ENCODE measurements at regions not wholly inside any gene's neighbourhood (a gene's known extent, or its start where the extent isn't known, plus 50 kb on each side); places are given as distances from the start of the nearest gene placed in this dataset.

DNA sequence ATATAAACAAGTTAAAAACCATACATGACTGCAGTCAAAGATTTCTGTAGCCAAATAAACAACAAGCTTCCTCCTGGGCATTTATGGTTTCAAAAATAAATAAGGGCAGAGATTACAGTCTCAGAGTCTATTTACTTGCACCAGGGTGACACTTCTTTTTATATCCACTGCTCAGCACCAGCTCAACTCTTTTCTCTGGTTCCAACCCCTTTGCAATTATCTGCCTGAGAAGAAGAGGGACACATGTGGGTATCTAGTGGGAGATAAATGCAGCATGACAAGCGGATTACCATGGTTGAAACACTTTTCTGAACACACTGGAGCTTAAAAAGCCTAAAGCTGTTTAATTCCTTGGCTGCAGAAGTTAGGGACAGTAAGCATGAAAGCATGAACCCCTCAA lies 311.5 kb downstream of the CNTN3 start:
- TF ChIP-seq EP300 (IDR thresholded peaks at IDR 0.05) (no peak), POLR2A (IDR thresholded peaks at IDR 0.05) (no peak)
- Histone ChIP-seq H3K4me1 (no peaks in the 10 kb centered on the region), H3K4me3 (no peak overlapping the region), H3K9me3 (no peaks in the 10 kb centered on the region), H3K36me3 (no peaks in the 10 kb centered on the region), H3K27me3 (no peaks in the 10 kb centered on the region), H3K27ac (no peak overlapping the region)
- 59 to 70% methylated on average over 1 of the region's 1 CpG for WGBS, 2 donors
- no peak for DNase-seq (ENCODE audit: low spot score in 2 of 2)

DNA sequence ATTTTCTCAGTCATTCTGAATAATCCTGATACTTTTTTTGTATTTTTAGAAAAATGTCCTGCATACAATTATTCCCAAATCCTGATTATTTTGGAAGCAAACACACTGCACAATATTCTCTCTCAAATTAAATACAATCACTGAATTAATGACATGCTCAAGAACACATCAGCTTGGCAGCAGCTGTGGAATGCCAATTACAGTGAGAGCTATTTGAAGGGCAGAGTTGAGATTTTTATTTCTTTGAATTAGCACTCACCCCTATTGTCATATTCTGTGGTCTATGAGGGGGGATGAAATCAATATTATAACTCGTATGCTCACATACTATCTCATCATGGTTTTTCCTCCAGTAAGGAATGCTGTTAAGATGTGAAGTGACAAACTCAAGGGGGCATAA lies 312.2 kb downstream of the CNTN3 start:
- TF ChIP-seq POLR2A (IDR thresholded peaks at IDR 0.05): no peak
- TF ChIP-seq, protein P1, sequence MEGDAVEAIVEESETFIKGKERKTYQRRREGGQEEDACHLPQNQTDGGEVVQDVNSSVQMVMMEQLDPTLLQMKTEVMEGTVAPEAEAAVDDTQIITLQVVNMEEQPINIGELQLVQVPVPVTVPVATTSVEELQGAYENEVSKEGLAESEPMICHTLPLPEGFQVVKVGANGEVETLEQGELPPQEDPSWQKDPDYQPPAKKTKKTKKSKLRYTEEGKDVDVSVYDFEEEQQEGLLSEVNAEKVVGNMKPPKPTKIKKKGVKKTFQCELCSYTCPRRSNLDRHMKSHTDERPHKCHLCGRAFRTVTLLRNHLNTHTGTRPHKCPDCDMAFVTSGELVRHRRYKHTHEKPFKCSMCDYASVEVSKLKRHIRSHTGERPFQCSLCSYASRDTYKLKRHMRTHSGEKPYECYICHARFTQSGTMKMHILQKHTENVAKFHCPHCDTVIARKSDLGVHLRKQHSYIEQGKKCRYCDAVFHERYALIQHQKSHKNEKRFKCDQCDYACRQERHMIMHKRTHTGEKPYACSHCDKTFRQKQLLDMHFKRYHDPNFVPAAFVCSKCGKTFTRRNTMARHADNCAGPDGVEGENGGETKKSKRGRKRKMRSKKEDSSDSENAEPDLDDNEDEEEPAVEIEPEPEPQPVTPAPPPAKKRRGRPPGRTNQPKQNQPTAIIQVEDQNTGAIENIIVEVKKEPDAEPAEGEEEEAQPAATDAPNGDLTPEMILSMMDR (IDR thresholded peaks at IDR 0.05): no peak
- TF ChIP-seq EP300 (IDR thresholded peaks at IDR 0.05): no peak
- Histone ChIP-seq H3K4me1 (no peaks in the 10 kb centered on the region), H3K9me3 (no peaks in the 10 kb centered on the region), H3K27ac (no peak overlapping the region), H3K27me3 (no peaks in the 10 kb centered on the region), H3K36me3 (no peaks in the 10 kb centered on the region), H3K4me3 (no peak overlapping the region)
- WGBS, 2 donors: 22 to 46% methylated on average over 1 of the region's 1 CpG
- DNase-seq (ENCODE audit: low spot score in 2 of 2): no peak

DNA sequence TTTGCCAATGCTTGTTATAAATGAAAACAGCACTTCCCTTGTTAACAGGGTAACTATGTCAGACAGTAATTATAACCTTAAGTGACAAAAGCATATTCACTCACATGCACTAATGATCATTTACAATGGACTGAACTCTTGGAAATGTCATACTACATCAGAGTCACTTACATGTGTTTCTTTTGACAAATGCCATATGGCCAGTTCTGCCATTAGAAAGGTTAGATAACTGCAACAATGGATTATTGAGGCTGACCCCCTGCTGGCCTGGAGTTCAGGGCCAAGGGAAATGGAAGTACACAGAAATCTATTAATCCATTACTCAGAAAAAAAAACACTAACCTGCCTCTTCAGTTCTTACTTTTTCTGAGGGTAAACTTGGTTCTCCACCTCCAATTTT lies 313.4 kb downstream of the CNTN3 start:
- Histone ChIP-seq H3K27me3 (no peaks in the 10 kb centered on the region), H3K27ac (no peak overlapping the region), H3K36me3 (no peaks in the 10 kb centered on the region), H3K9me3 (no peaks in the 10 kb centered on the region), H3K4me1 (no peaks in the 10 kb centered on the region), H3K4me3 (no peak overlapping the region)
- DNase-seq (ENCODE audit: low spot score in 2 of 2): no peak
- TF ChIP-seq POLR2A (IDR thresholded peaks at IDR 0.05) (no peak), EP300 (IDR thresholded peaks at IDR 0.05) (no peak)
- TF ChIP-seq, protein P1 (IDR thresholded peaks at IDR 0.05): no peak

DNA sequence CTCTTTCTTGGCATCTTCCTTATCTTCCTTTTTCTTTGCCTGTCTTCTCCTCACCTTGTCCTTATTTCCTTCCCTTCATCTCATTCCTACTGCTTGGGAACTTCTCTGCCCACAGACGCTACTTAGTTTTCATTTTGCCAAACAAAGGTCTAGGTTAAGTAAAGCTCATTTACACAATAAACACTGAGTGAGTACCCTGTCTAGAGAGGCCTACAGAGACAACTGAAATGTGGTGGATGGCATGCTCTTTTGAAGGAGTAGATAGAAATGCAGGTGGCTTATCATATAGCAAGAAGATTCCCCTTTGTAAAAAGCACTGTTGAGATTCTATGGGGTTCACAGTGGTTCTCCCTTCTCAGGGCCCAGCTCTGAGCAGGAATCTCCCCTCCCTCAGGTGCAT lies 319.0 kb downstream of the CNTN3 start:
- Histone ChIP-seq H3K9me3 (no peaks in the 10 kb centered on the region), H3K4me1 (no peaks in the 10 kb centered on the region), H3K27ac (no peak overlapping the region), H3K27me3 (no peaks in the 10 kb centered on the region), H3K4me3 (no peak overlapping the region), H3K36me3 (no peaks in the 10 kb centered on the region)
- 71 to 72% methylated on average over 1 of the region's 1 CpG for WGBS, 2 donors
- TF ChIP-seq, protein P1 (IDR thresholded peaks at IDR 0.05): no peak
- no peak for TF ChIP-seq POLR2A (IDR thresholded peaks at IDR 0.05)
- no peak for DNase-seq (ENCODE audit: low spot score in 2 of 2)

DNA sequence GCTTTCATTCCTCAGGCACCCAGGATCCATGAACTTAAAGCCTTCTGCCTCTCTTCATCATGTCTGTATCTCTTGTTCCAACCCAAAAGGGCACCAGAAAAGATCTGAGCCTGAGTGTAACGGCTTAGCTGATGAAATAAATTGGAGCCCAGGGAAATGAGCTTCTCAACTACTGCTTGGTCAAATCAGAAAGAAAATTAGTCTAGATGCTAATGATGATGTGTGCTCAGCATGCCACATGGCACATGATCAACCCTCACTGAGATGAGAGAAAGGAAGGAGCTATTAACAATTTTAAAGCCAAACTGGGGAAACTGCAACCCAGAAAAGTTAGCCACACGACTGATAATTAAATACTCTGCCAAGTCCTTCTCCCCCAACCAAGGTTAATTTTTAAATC lies 325.7 kb downstream of the CNTN3 start:
- H3K27ac ChIP-seq: no peak overlapping the region
- WGBS, 2 donors: 57 to 64% methylated on average over 2 of the region's 2 CpGs
- no peak for TF ChIP-seq EP300 (IDR thresholded peaks at IDR 0.05)
- TF ChIP-seq, protein P1 (IDR thresholded peaks at IDR 0.05): no peak
- TF ChIP-seq POLR2A (IDR thresholded peaks at IDR 0.05): no peak

DNA sequence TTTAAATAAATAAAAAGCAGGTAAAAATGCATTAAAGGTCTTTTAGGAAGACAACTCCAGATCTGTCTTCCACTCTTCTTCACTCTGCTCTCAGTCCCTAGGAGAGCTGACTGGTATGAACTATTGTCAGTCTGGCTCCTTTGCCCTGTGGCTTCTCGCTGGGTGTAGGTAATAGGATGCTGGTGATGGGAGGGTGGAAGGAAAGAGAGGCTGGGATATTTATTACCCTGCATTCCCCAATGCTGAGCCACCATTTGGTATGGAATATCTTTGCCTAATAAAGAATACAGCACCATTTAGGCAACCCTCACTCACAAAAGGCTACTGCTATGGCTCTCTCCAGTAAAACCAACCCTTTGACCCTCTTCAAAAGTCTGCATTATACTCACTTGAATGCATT lies 326.9 kb downstream of the CNTN3 start:
- H3K27me3 ChIP-seq: no peaks in the 10 kb centered on the region
- H3K4me3 ChIP-seq: no peak overlapping the region
- DNase-seq (ENCODE audit: low spot score in 2 of 2): no peak
- WGBS, 2 donors: 35 to 55% methylated on average over 1 of the region's 1 CpG
- no peaks in the 10 kb centered on the region for H3K4me1 ChIP-seq
- H3K27ac ChIP-seq: no peak overlapping the region
- H3K36me3 ChIP-seq: no peaks in the 10 kb centered on the region
- TF ChIP-seq, protein P1 (IDR thresholded peaks at IDR 0.05): no peak
- no peaks in the 10 kb centered on the region for H3K9me3 ChIP-seq

More for the DNA sequence above, 325.7 kb downstream of the CNTN3 start:
- no peaks in the 10 kb centered on the region for H3K27me3 ChIP-seq
- no peaks in the 10 kb centered on the region for H3K9me3 ChIP-seq
- no peaks in the 10 kb centered on the region for H3K4me1 ChIP-seq
- no peak overlapping the region for H3K4me3 ChIP-seq
- H3K36me3 ChIP-seq: no peaks in the 10 kb centered on the region
- no peak for DNase-seq (ENCODE audit: low spot score in 2 of 2)

All from tibial nerve (tissue), 4 donors.